CD14-positive monocyte (primary cell): ENCODE measurements at regions not wholly inside any gene's neighbourhood (a gene's known extent, or its start where the extent isn't known, plus 50 kb on each side); places are given as distances from the start of the nearest gene placed in this dataset.

Experiments used
- DNase-seq, 3 donors: peaks; one replicate each; pipeline ENCODE4 v3.0.0-alpha.2; 2011 to 2022
- H2AFZ ChIP-seq: 2 replicates; pipeline ENCODE4 v1.6.0; 2012; ENCODE audit warnings: mild to moderate bottlenecking, low read depth, low read length, inconsistent platforms; ENCODE audit not compliant: insufficient read depth, poor library complexity, severe bottlenecking
- H3K27ac ChIP-seq, 2 donors: 1 replicate in 1 of 2; 2 replicates in 1 of 2; pipeline ENCODE4 v1.5.1; 2012 to 2013; ENCODE audit warnings: low read length in 2 of 2, control low read depth in 1 of 2, inconsistent platforms in 1 of 2, low read depth in 1 of 2, mild to moderate bottlenecking in 1 of 2
- H3K27me3 ChIP-seq, 2 donors: one replicate each; pipeline versions ENCODE4 v1.6.0 to v1.6.1; 2011 to 2013; ENCODE audit warnings: low read length in 2 of 2; ENCODE audit not compliant: control insufficient read depth in 2 of 2, insufficient read depth in 2 of 2
- H3K36me3 ChIP-seq, 2 donors: replicated peaks in 1 of 2; 1 replicate in 1 of 2; 2 replicates in 1 of 2; pipeline versions ENCODE4 v1.5.1 to v1.6.1; 2012 to 2013; ENCODE audit warnings: low read length in 2 of 2, control low read depth in 1 of 2, inconsistent platforms in 1 of 2, mild to moderate bottlenecking in 1 of 2; ENCODE audit not compliant: insufficient read depth in 2 of 2, control insufficient read depth in 1 of 2
- H3K4me1 ChIP-seq, 2 donors: 1 replicate in 1 of 2; 2 replicates in 1 of 2; pipeline versions ENCODE4 v1.5.1 to v1.6.1; 2012 to 2013; ENCODE audit warnings: low read length in 2 of 2, control low read depth in 1 of 2, inconsistent platforms in 1 of 2, mild to moderate bottlenecking in 1 of 2, moderate library complexity in 1 of 2; ENCODE audit not compliant: insufficient read depth in 2 of 2, control insufficient read depth in 1 of 2
- H3K4me2 ChIP-seq: replicated peaks from 2 replicates; pipeline ENCODE3; 2012; ENCODE audit warnings: low read length, moderate library complexity, mild to moderate bottlenecking; ENCODE audit not compliant: poor library complexity, severe bottlenecking; ENCODE audit errors: extremely low read depth
- H3K4me3 ChIP-seq, 3 experiments: fragments of 200-600 bp in 1 of 3; sonication (generic) in 1 of 3; replicated peaks in 1 of 3; 1 replicate in 2 of 3; 2 replicates in 1 of 3; pipeline ENCODE4 v1.5.1; 2011 to 2013; ENCODE audit warnings: low read length in 3 of 3, mild to moderate bottlenecking in 3 of 3, control low read depth in 2 of 3, low read depth in 2 of 3, inconsistent platforms in 1 of 3, moderate library complexity in 1 of 3
- H3K79me2 ChIP-seq: 2 replicates; pipeline ENCODE4 v1.6.0; 2012; ENCODE audit warnings: mild to moderate bottlenecking, control low read depth, inconsistent platforms, low read length, moderate library complexity; ENCODE audit not compliant: insufficient read depth
- H3K9ac ChIP-seq: 2 replicates; pipeline ENCODE4 v1.6.0; 2017; ENCODE audit warnings: low read length, mild to moderate bottlenecking; ENCODE audit not compliant: insufficient read depth, poor library complexity, severe bottlenecking
- H3K9me3 ChIP-seq, 2 donors: replicated peaks in 1 of 2; 1 replicate in 1 of 2; 2 replicates in 1 of 2; pipeline versions ENCODE4 v1.5.1 to v1.6.1; 2012 to 2013; ENCODE audit warnings: low read length in 2 of 2, control low read depth in 1 of 2; ENCODE audit not compliant: control insufficient read depth in 1 of 2, insufficient read depth in 1 of 2
- H4K20me1 ChIP-seq: 2 replicates; pipeline ENCODE4 v1.6.0; 2012; ENCODE audit warnings: mild to moderate bottlenecking, low read length, control low read depth, moderate library complexity; ENCODE audit not compliant: insufficient read depth
- H3K27ac Mint-ChIP-seq, 7 donors: one replicate each; pipeline ENCODE4 v1.8.0; 2020; ENCODE audit warnings: mild to moderate bottlenecking in 7 of 7, mixed read lengths in 7 of 7, moderate library complexity in 6 of 7, inconsistent platforms in 2 of 7
- H3K27me3 Mint-ChIP-seq, 3 donors: one replicate each; pipeline ENCODE4 v1.8.0; 2021 to 2022; ENCODE audit warnings: low read depth in 3 of 3, mild to moderate bottlenecking in 3 of 3, mixed read lengths in 3 of 3, moderate library complexity in 3 of 3, inconsistent platforms in 1 of 3
- H3K36me3 Mint-ChIP-seq, 2 donors: one replicate each; pipeline ENCODE4 v1.8.0; 2020; ENCODE audit warnings: mixed read lengths in 2 of 2, inconsistent platforms in 1 of 2, mild to moderate bottlenecking in 1 of 2
- H3K4me1 Mint-ChIP-seq: one replicate; pipeline ENCODE4 v1.8.0; 2020; ENCODE audit warnings: mild to moderate bottlenecking, mixed read lengths
- H3K4me3 Mint-ChIP-seq, 2 donors: one replicate each; pipeline ENCODE4 v1.8.0; 2020; ENCODE audit warnings: mild to moderate bottlenecking in 2 of 2, mixed read lengths in 2 of 2, moderate library complexity in 1 of 2
- H3K9me3 Mint-ChIP-seq, 7 donors: one replicate each; pipeline ENCODE4 v1.8.0; 2020 to 2022; ENCODE audit warnings: mixed read lengths in 7 of 7, mild to moderate bottlenecking in 6 of 7, moderate library complexity in 6 of 7, inconsistent platforms in 2 of 7
- WGBS: methylation state at CpG from one replicate; pipeline ENCODE4 v1.1.5; 2013; ENCODE audit warnings: missing lambda C conversion rate; ENCODE audit not compliant: insufficient coverage; 5-methylcytosine and 5-hydroxymethylcytosine counted together
- intact Hi-C, 2 donors: fragments of 100-400 bp; cut with micrococcal nuclease; formaldehyde crosslinking; loops; one replicate each; pipeline versions ENCODE4 v1.15.0 to v1.15.1; 2023
- TF ChIP-seq, protein P1 (sequence below): fragments of 200-600 bp; IDR thresholded peaks from one replicate; pipeline ENCODE4 v1.8.0; 2022; ENCODE audit warnings: antibody characterized with exemption, mild to moderate bottlenecking

DNA sequence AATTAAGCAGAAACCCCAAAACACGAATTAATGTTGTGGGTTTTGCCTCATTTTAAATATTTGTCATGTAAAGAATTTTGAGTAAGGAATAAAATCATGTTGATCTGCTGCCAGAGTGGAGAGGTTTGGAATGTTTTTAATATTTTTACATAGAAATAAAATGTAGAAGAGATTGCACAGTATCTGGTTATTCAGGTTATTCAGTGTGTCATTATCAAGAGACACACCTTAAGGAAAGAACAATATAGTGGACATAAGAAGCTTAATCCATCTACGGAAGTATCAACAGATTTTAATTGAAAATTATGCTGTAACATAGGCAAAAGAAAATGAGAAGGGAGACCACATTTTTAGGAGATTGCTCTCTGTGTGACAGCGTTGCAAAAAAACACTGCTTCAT is 410.4 kb downstream of the MED10 start:
- H3K27ac Mint-ChIP-seq = no peak overlapping the region
- no peaks in the 10 kb centered on the region for H3K27me3 Mint-ChIP-seq
- no peaks in the 10 kb centered on the region for H3K4me1 ChIP-seq
- peaks cover 18 to 24% of the 10 kb centered on the region in 2 donors for H3K9me3 ChIP-seq
- H3K4me2 ChIP-seq = no peak overlapping the region
- intact Hi-C loops = no loop called here
- H3K9me3 Mint-ChIP-seq = peaks cover 7 to 21% (median 11%) of the 10 kb centered on the region in 7 donors
- WGBS = 40% methylated on average over 1 of the region's 3 CpGs
- no peaks in the 10 kb centered on the region for H3K27me3 ChIP-seq
- H3K4me3 ChIP-seq = no peak overlapping the region
- no peaks in the 10 kb centered on the region for H3K36me3 ChIP-seq
- H3K36me3 Mint-ChIP-seq = no peaks in the 10 kb centered on the region
- no peaks in the 10 kb centered on the region for H3K79me2 ChIP-seq
- no peak overlapping the region for H3K4me3 Mint-ChIP-seq
- DNase-seq = no peak
- TF ChIP-seq, protein P1, sequence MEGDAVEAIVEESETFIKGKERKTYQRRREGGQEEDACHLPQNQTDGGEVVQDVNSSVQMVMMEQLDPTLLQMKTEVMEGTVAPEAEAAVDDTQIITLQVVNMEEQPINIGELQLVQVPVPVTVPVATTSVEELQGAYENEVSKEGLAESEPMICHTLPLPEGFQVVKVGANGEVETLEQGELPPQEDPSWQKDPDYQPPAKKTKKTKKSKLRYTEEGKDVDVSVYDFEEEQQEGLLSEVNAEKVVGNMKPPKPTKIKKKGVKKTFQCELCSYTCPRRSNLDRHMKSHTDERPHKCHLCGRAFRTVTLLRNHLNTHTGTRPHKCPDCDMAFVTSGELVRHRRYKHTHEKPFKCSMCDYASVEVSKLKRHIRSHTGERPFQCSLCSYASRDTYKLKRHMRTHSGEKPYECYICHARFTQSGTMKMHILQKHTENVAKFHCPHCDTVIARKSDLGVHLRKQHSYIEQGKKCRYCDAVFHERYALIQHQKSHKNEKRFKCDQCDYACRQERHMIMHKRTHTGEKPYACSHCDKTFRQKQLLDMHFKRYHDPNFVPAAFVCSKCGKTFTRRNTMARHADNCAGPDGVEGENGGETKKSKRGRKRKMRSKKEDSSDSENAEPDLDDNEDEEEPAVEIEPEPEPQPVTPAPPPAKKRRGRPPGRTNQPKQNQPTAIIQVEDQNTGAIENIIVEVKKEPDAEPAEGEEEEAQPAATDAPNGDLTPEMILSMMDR = no peak
- no peak overlapping the region for H3K9ac ChIP-seq
- no peak overlapping the region for H2AFZ ChIP-seq
- H4K20me1 ChIP-seq = no peaks in the 10 kb centered on the region
- no peak overlapping the region for H3K27ac ChIP-seq
- no peaks in the 10 kb centered on the region for H3K4me1 Mint-ChIP-seq

DNA sequence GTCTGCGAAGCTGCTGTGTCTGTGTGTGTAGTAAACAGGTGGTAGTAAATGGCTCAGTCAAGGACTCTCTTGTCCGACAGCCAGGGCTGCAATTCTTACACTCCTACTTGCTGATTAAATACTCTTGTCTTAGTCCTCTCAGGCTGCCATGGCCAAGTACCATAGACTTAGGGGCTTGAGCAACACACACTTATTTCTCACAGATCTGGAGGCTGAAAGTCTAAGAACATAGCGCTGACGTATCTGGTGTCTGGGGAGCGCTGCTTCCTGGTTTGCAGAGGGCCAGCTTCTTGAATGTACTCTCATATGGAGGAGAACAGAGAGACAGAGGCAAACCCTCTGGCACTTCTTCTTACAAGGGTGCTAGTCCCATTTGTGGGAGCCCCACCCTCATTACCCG is 411.0 kb downstream of the MED10 start:
- H3K27me3 ChIP-seq = no peaks in the 10 kb centered on the region
- no peak overlapping the region for H3K4me3 Mint-ChIP-seq
- WGBS = 71% methylated on average over 1 of the region's 6 CpGs
- H3K4me2 ChIP-seq = no peak overlapping the region
- no peaks in the 10 kb centered on the region for H4K20me1 ChIP-seq
- H3K4me3 ChIP-seq = no peak overlapping the region
- H3K79me2 ChIP-seq = no peaks in the 10 kb centered on the region
- TF ChIP-seq, protein P1 = no peak
- peaks cover 4 to 21% (median 11%) of the 10 kb centered on the region in 7 donors for H3K9me3 Mint-ChIP-seq
- H2AFZ ChIP-seq = no peak overlapping the region
- H3K36me3 ChIP-seq = no peaks in the 10 kb centered on the region
- no peaks in the 10 kb centered on the region for H3K4me1 Mint-ChIP-seq
- H3K27me3 Mint-ChIP-seq = no peaks in the 10 kb centered on the region
- H3K9ac ChIP-seq = no peak overlapping the region
- no peak overlapping the region for H3K27ac ChIP-seq
- H3K4me1 ChIP-seq = no peaks in the 10 kb centered on the region
- H3K27ac Mint-ChIP-seq = no peak overlapping the region
- no peak for DNase-seq
- no peaks in the 10 kb centered on the region for H3K36me3 Mint-ChIP-seq
- peaks cover 15 to 24% of the 10 kb centered on the region in 2 donors for H3K9me3 ChIP-seq
- intact Hi-C loops = no loop called here
